NCI-H460 (cell line): ENCODE measurements at regions not wholly inside any gene's neighbourhood (a gene's known extent, or its start where the extent isn't known, plus 50 kb on each side); places are given as distances from the start of the nearest gene placed in this dataset.
"Not testable (repeated sequence)": the region's sequence is repeated elsewhere in the genome, so short reads cannot be mapped to it uniquely, and the experiment has no call there.

Experiments used
- DNase-seq: peaks from one replicate; pipeline ENCODE4 v3.0.0-alpha.2; 2016; ENCODE audit warnings: low read depth; ENCODE audit errors: extremely low read depth

DNA sequence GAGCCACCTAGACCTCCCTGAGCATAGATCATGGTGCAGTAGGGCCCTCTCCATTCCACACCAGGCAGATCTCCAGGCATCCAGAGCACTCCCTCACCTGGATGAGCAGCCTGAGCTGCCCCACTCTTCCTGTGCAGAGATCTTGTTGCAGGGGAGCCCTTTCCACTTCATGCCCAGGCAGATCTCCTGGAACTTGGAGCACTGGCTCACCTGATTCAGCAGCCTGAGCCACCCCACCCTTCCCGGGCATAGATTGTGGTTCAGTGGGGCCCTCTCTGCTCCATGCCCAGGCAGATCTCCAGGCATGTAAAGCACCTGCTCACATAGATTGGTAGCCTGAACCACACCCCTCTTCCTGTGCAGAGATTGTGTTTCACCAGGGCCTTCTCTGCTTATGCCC lies 78.0 kb downstream of the SEC16B start:
- DNase-seq: no peak

DNA sequence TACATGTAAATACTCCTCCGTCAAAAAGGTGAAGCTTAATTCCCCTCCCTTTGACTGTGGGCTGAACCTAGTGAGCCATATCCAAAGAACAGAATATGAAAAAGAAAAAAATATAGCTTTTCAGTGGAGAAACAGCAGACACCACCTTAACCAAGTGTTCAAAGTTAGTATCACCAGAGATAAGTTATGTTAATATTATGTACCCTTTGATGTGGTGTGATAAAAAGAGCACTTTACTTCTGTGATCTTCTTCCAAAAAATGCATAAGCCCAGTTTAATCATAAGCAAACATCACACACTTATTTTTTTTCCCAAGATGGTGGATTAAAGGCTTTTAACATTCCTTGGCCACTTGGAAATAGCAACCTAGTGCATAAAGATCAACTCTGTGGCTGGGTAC lies 79.4 kb downstream of the SEC16B start:
- DNase-seq: no peak

DNA sequence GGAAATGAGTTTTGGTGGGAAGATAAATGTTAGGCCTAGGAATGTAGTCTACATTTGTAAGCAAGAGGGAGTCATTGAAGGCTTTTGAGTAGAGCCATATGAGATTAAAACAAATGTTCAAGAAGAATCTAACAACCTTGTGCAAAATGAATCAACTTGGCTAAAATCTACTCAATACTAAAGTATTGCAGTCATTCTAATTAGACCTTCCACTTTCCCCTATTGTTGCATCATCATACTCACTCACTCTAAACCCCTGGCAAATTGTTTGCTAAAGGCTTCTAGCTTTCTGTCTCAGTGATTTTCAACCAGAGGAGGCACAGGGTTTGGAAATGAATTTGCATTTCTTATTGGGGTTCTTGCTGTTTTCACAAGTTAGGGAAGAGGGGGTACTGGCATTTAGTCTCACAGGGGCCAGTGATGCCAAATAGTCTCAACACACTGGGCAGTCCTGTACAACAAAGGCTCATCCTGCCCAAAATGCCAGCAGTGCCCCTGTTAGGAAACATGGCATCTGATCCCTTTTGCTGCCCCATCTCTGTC lies 85.3 kb downstream of the SEC16B start:
- no peak for DNase-seq

DNA sequence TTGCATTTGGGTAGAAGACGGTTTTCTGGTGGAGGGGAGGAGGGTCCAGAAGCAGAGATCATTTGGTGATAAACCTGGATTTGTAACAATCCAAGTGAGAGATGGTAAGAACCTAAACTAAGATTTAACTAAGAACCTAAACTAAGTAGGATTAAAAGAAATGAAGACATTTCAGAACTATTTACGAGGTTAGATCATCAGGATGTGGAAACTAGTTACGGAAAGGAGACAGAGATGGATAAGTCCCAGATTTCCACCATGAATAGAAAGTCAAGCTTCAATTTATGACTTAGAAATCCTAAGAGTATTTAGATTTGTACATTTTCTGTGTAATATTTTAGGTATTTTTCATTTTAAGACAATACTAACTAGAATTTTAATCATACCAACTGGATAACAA lies 86.3 kb downstream of the SEC16B start:
- no peak for DNase-seq

DNA sequence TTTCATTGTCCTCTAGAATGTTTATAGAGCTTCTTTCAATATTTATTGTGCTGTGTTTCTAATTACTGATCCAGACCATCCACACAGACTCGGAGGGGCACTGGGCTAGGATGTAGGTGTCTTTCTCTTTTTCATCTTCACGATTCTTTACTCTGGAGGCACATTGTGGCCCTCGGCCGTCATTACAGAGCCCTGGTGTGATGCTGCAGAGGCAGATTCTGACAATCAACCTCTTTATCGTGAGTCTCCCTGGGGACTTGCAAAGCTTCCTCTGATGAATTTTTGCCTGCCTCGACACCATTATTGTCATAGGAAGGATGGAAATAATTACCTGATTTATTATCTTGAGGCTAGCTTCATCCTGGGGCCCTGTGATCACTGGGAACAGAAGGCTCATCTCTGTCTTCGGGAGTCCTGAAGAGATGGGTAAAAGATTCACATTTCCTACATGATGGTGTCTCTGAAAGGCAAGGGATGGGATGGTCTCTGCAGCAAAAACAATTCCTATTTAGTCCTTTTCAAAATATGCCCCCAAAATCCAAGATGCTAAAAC lies 89.4 kb downstream of the SEC16B start:
- no peak for DNase-seq

DNA sequence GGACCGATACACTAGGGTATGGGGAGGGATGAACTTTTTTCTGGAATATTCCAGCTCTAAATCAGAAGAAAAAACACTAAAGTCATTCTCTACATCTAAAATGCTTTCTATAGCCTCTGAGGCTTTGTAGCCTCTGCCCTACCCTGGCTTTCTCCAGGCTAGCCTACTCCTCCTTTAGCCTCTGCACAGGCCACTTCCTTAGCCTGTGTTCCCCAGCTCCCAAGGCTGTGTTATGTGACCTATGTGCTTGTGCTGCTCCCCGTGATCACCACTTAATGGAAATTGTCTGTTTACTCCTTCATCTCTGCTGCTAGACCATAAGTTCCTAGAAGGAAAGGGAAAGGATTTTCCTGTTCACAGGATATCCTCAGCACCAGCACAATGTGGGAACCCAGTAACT lies 92.8 kb downstream of the SEC16B start:
- DNase-seq: no peak

DNA sequence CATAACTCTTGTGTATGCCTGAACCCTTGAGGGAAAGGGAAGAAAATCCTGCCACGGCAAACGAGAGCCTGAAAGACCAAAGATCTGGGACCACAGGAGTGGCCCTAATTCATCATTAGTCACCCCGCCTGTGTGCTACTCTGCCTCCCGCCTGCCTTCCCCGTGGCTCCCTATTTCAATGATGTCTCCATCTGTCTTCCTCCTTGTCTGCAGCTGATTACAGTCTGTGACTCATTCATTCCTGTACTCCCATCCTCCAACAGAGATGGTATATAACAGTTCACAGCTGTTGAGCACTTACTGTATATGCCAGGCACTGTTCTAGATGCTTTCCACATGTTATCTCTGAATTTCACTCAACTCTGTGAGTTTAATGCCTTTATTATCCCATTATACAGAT lies 96.6 kb downstream of the SEC16B start:
- DNase-seq: no peak

DNA sequence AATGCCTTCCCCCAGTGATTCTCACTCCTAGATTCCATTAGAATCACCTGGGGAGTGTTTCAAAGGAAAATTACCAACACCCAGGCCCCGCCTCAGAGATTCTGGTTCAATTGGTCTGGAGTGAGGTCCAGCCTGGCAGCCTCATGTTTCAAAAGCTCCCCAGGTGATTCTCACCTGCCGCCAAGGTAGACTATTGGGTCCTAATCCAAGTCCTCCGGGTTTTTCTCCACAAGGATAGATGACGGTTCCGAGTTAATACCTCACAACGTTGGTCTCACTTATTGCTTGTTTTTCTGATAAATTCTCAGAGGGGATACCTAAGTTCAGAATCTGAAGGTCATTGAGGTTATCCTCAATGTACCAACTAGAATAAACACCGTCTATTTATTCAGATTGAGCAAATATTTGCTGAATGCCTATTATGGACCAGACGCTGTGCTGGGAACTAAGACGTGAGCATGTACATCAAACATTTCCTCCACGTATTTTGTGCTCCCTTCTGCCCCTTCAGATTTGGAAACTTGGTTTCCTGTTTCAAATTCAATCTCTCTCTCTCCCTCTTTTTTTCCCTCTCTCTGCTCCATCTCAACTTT lies 97.5 kb downstream of the SEC16B start:
- no peak for DNase-seq

DNA sequence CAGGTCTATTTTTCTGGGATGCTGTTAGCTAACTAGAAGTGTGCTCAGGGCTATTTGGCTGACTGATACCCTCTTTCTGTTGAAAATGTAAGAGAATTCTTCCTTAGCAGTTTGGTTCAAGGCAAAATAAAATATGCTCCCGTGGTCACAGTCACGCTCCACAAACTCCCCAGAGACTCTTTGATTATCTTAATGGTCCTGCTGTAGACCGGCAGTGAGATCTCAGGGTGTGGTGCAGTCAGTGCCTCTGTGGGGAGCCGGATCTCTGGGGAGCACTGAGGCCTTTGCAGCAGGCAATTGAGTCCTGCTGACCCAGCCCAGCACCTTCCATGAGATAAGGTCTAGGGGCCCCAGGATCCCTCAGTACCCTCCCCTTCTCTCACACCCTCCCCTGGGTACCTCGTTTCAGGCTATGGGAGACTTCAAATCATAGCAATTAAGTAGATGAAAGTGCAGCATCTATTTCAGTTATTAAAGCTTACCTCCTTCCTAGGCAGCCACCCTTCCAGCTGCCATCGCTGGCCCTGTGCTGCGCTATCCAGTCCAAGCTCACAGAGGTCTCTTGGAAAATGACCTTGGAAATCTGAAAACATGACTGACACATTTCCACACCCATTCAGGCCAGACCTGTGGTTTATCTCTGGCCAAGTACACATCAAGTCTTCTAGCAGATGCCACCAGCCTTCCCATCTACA lies 98.1 kb downstream of the SEC16B start:
- DNase-seq: no peak

DNA sequence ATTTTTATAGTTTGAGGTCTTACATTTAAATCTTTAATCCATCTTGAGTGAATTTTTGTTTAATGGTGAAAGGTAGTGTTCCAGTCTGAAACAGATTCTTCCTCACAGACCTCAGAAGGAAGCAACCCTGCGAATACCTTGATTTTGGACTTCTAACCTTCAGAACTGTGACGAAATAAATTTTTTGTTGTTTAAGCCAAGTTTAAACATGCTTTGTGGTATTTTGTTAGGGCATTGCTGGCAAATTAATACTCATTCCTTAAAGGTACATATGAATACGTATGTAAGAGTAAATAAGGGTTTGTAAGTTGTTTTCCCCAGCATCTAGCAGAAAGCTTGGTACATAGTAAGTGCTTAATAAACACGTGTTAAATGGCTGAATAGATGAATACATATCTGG lies 100.3 kb downstream of the SEC16B start:
- DNase-seq: no peak

DNA sequence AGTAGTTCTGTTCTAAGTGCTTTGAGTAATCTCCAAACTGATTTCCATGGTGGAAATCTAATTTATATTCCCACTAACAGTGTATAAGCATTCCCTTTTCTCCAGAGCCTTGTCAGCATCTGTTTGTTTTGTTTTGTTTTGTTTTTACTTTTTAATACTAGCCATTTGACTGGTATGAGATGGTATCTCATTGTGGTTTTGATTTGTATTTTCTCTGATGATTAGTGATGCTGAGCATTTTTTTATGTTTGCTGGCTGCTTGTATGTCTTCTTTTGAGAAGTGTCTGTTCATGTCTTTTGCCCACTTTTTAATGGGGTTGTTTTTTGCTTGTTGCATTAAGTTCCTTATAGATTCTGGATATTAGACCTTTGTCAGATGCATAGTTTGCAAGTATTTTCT lies 100.8 kb downstream of the SEC16B start:
- not testable (repeated sequence) for DNase-seq

DNA sequence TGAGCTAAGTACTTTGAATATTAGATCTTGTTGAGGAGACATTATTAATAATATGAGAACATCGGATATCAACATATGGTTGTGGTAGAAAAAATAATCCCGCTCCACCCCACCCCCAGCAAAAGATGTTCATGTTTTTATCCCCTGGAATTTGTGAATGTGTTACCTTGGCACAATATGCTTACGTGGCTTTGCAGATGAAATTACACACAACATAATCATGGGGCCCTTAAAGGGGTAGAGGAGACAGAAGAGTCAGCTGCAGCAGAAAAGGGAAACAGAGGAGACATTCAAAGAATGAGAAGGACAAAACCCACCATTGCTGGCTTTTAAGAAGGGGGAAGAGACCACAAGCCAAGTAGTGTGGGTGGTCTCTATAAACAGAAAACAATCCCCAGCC lies 104.1 kb downstream of the SEC16B start:
- DNase-seq: no peak

DNA sequence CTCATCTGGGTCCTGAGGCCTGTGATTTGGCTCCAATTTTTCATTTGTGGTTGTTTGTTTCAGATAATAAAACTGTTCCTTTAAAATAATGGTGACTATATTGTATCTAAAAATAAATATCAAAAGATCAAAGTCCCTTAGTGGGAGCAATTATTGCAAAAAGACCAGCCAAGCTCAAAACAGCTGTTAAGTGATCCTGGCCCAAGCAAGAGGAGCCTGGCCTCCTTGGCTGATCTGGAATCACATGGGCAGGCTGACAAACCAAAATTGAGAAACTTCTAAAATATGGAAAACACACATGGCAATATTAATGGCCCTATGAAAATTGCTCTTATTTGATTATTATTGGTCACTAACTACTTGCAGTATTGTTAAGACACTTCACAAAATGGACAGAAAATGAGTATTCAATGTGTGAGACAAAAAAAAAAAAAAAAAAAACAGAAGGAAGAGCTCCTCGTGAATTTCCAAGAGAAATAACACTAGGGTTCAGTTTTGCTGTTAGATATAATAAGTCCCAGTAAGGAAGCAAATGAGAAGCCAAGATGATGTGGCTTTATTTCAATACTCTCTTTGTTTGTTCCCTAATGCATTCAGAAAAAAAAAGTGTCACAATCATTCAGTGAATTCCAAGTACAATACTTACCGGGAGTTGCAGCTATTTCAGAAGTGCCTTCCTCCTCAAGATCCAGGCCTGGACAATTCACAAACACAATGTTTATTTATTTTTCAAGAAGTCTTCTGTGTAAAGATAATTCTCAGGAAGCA lies 105.1 kb downstream of the SEC16B start:
- no peak for DNase-seq

DNA sequence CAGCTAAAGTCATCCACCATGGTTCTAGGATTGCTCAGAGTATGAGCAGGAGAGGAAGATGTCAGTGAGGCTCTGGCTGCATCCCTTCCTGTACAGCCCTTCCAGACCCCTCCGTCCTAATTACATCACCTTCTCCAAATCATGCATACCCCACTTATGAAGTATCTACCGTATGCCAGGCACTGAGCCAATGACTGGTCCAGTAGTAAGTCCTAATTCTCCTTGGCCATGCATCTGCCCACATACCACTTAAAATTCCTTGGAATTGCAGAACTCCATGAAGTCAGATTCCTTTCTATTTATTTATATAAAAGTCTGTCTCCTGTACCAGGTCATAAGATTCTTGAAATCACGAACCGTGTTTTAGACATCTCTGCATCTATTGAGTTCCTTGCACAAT lies 106.1 kb downstream of the SEC16B start:
- no peak for DNase-seq

DNA sequence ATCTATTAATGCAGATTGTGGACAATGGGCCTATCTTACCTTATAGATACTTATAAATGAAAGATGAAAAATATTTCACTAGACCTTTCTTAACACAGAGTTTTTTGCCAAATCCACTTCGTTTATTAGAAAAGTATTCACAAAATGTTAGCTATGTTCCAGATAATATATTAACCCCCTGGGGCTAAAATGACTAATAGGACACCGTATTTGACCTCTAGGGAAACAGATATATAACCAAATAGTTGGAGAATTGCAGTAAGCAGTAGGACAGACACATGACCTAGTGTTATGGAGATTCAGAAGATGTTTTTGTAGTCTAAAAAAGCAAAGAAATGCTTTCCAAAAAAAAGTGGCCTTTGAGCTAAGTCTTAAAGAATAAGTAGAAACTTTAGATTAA lies 106.9 kb downstream of the SEC16B start:
- DNase-seq: no peak

DNA sequence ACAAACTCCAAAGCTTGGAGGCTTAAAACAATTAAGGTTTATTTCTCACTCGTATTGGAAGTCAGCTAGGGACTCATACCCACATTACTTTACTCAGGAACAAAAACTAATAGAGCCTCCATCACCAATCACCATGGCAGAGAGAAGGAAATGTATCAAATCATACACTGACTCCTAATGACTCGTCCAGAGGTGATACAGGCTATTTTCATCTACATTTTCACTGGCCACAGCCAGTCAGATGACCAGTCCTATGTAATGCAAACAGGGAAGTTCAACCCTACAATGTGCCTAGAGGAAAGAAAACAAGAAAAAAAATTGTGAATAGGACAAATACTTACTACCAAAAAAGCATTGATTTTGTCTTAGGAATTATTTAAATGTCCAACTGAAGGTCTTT lies 110.3 kb downstream of the SEC16B start:
- no peak for DNase-seq

DNA sequence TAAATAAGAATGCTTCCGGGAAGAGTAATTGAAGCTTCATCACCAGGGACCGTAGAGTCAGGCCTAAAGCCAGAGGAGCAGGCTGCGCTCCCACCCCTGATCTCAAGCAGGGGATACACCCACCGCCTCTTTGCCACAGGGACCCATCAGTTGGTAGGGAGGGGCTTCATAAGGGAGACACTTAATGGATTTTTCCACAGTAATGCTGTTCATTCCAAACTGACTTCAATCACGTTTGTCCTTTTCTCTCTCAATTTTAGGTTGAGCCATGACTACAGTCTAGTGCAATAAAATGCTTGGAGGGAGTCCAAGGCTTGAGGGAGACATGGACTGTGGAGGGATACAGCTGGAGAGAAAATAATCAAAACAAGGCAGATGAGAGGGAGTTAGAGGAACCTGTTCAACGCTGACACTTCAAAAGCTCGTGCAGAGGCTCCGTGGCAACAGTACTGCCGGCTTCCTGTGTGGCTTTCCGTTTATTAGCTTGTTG lies 111.5 kb downstream of the SEC16B start:
- no peak for DNase-seq

DNA sequence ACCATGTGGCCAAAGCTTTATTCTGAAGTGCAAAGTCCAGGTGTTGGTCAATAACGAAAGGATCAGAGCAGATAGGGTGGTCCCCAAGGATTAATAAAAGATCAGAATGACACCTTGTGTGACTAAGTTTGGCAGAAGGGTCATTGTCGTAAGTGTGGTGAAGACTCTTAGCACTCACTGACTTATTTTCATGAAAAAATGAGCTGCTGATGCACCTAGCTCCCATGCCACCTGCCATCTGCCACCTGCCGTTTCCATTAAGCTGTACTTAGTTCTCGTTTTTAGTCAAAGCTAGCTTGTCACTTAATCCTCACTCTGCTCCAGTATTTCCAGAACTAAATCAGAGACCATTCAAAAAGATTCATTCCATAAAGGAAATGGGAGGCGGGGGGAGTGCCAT lies 112.6 kb downstream of the SEC16B start:
- no peak for DNase-seq

DNA sequence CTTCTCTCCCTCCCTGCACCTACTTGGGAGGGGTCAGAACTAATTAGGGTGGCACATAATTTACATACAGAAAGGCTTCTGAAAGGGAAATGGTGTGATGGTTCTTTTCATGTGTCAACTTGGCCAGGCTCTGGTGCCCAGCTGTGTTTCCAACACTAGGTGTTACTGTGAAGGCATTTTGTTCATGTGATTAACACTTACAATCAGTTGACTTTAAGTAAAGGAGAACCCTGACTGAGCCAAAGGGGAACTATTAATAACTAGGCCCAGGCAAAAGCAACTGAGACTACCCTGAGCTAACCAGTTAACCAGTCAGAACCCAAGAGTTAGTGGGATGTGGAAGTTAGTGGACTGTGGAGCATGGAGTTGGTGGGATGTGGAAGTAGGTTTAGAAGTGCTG lies 114.9 kb downstream of the SEC16B start:
- DNase-seq: no peak

DNA sequence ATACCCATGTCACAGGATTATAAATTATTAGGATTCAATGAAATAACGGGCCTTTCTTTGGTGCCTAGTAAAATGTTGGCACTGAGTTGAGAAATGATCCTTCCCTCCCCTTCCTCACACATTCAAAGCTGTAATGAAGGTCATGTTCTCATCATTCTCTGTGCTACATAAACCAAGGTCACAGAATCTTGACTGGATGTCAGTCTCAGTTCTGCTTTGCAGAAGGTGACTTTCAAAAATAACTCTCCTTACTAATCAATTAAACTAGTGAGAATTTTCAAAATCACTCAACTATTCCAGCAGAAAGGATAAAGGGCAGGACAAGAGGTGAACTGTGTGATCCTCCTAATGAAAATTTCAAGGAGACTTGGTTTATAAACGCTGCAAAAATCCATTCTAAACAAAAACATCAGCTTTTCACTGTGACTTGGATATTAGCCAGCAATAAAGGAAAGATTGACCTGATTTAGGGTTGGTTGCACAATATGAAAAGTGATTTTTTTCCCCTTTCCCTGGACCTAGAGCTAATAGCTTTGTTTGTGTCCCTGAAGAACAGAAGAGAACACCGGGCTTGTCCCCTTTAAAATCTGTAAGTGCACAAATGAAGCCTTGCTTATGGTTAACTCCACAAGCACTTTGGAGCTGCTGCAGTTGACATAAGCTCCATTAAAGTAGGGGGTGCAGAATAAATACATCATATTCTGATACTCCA lies 120.1 kb downstream of the SEC16B start:
- no peak for DNase-seq

DNA sequence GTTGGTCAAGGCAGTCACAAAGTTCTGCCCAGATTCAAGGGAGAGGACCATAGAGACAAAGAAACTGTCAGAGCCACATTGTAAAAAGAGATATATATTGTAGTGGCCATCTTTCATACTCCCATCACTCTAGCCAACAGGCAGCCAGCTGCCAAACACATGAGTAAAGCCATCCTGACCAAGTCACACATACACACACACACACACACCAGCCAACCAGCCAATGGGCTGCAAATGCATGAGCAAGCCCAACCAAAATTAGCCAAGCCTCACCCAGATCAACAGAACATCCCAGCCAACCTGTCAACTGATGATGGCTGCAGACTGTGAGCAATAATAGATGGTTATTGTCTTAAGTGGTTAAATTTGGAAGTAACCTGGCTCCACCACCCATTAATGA lies 120.7 kb downstream of the SEC16B start:
- no peak for DNase-seq
